ENCODE measurements at regions not wholly inside any gene's neighbourhood (a gene's known extent, or its start where the extent isn't known, plus 50 kb on each side); places are given as distances from the start of the nearest gene placed in this dataset.

DNA sequence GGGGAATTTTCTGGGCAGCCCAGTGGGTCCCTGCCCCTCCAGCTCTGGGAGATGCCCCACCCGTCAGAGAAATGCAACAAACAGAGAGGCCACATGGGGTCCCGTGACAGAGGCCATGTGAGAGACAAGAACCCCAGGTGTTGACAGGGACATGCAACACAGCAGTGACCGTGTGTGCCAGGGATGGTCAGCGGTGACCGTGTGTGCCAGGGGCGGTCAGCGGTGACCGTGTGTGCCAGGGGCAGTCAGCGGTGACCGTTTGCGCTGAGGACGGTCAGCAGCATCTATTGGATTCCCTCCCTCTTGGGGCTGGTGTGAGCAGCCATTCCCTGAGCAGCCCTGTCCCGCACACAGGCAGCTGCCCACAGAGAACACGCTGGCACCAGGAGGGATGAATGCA, 146.6 kb upstream of the OTOS start:
- H3K27me3 ChIP-seq (ENCODE audit: insufficient read depth, low read depth, severe bottlenecking) = no peaks in the 10 kb centered on the region
- H3K27ac ChIP-seq = no peak overlapping the region
- TF ChIP-seq, protein P1, sequence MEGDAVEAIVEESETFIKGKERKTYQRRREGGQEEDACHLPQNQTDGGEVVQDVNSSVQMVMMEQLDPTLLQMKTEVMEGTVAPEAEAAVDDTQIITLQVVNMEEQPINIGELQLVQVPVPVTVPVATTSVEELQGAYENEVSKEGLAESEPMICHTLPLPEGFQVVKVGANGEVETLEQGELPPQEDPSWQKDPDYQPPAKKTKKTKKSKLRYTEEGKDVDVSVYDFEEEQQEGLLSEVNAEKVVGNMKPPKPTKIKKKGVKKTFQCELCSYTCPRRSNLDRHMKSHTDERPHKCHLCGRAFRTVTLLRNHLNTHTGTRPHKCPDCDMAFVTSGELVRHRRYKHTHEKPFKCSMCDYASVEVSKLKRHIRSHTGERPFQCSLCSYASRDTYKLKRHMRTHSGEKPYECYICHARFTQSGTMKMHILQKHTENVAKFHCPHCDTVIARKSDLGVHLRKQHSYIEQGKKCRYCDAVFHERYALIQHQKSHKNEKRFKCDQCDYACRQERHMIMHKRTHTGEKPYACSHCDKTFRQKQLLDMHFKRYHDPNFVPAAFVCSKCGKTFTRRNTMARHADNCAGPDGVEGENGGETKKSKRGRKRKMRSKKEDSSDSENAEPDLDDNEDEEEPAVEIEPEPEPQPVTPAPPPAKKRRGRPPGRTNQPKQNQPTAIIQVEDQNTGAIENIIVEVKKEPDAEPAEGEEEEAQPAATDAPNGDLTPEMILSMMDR (IDR thresholded peaks at IDR 0.05; ENCODE audit: low read depth, low read length) = no peak
- H3K4me3 ChIP-seq (ENCODE audit: low read depth, low read length) = no peak overlapping the region
- DNase-seq = no peak
- H3K36me3 ChIP-seq = no peaks in the 10 kb centered on the region
- H3K9me3 ChIP-seq (ENCODE audit: severe bottlenecking) = peaks cover 4% of the 10 kb centered on the region

DNA sequence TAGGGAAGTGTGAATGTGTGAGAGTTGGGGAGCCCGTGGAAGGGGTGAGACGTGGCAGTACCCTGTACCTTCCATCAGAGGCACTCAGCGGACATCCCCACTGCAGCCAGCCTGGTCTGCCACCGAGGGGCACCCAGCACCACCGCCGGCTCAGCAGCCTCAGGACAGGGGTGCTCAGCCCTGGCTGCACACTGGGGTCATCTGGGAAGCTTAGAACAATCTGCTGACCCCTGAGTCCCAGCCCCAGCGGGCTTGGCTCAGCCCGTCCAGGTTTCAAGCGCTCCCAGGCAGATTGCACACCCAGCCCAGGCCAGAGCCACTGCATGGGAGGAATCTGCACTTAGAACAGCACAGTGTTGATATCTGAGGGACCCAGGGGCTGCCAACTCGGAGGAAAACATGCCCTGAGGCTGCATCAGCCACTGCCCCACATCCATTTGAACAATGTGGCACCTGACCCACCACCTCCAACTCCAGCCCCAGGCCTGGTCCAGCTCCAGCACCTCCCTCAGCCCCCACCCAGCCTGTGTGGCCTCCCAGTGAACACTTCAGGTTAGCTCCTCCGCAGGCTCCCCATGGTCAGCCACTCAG, 147.1 kb upstream of the OTOS start:
- no peaks in the 10 kb centered on the region for H3K27me3 ChIP-seq (ENCODE audit: insufficient read depth, low read depth, severe bottlenecking)
- no peak for DNase-seq
- no peaks in the 10 kb centered on the region for H3K36me3 ChIP-seq
- H3K4me3 ChIP-seq (ENCODE audit: low read depth, low read length) = no peak overlapping the region
- no peak overlapping the region for H3K27ac ChIP-seq
- peaks cover 4% of the 10 kb centered on the region for H3K9me3 ChIP-seq (ENCODE audit: severe bottlenecking)
- TF ChIP-seq, protein P1 (IDR thresholded peaks at IDR 0.05; ENCODE audit: low read depth, low read length) = peak; percentile 29; the same call in 1 of the 2 replicates

DNA sequence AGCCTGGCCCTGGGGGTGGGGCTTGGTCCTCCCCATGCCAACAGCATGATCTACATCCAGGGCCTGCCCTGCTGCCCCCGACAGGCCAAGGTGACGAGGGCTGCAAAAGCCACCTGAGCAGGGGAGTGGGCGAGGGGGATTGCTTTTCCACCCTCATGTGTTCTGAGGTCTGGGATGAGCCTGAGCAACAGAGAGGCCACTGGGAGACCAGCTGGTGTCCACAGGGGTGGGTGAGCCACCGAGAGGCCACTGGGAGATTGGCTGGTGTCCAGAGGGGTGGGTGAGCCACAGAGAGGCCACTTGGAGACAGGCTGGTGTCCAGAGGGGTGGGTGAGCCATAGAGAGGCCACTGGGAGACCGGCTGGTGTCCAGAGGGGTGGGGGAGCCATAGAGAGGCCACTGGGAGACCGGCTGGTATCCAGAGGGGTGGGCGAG, 147.4 kb upstream of the GPC1 start:
- Histone ChIP-seq H3K27me3 (ENCODE audit: insufficient read depth, low read depth, severe bottlenecking) (no peaks in the 10 kb centered on the region), H3K36me3 (no peaks in the 10 kb centered on the region), H3K27ac (no peak overlapping the region), H3K9me3 (ENCODE audit: severe bottlenecking) (peaks cover 4% of the 10 kb centered on the region), H3K4me3 (ENCODE audit: low read depth, low read length) (no peak overlapping the region)
- TF ChIP-seq, protein P1 (IDR thresholded peaks at IDR 0.05; ENCODE audit: low read depth, low read length) = no peak
- no peak for DNase-seq

DNA sequence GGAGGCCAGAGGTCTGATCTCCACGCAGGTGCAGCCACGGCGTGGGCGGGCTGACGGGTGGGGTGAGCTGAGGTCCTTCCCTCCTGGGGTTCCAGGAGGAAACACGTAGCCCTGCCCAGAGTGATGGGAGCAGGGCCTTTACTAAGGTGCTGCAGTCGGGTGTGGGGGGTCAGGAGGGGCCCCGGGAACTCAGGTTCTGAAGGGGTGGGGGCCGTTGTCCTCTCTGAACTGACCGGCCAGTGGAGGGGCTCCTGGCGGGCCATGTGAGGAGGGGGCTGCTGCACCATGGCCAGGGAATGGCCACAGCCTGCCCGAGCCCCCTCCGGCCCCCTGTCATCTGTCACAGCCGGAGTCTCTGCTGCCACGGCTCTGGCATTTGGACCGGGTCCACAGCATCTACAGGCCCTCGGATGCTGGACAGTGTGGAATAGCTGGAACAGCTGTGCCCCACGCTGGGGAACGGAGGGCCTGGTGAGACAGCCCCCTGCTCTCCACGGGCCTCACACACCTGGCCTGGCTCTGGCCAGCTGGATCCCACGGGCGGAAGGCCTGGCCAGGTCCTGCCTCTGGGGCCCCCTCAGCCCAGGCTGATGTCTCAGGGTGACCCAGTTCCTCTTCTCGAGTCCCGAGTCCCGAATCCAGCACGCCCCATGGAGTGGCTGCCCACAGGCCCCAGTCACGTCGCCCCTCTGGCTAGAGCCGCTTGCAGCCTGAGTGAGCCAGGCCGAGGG, 145.6 kb upstream of the GPC1 start:
- no peaks in the 10 kb centered on the region for H3K36me3 ChIP-seq
- TF ChIP-seq, protein P1 (IDR thresholded peaks at IDR 0.05; ENCODE audit: low read depth, low read length) = no peak
- no peaks in the 10 kb centered on the region for H3K27me3 ChIP-seq (ENCODE audit: insufficient read depth, low read depth, severe bottlenecking)
- DNase-seq = no peak
- no peak overlapping the region for H3K27ac ChIP-seq
- no peak overlapping the region for H3K4me3 ChIP-seq (ENCODE audit: low read depth, low read length)
- no peaks in the 10 kb centered on the region for H3K9me3 ChIP-seq (ENCODE audit: severe bottlenecking)

DNA sequence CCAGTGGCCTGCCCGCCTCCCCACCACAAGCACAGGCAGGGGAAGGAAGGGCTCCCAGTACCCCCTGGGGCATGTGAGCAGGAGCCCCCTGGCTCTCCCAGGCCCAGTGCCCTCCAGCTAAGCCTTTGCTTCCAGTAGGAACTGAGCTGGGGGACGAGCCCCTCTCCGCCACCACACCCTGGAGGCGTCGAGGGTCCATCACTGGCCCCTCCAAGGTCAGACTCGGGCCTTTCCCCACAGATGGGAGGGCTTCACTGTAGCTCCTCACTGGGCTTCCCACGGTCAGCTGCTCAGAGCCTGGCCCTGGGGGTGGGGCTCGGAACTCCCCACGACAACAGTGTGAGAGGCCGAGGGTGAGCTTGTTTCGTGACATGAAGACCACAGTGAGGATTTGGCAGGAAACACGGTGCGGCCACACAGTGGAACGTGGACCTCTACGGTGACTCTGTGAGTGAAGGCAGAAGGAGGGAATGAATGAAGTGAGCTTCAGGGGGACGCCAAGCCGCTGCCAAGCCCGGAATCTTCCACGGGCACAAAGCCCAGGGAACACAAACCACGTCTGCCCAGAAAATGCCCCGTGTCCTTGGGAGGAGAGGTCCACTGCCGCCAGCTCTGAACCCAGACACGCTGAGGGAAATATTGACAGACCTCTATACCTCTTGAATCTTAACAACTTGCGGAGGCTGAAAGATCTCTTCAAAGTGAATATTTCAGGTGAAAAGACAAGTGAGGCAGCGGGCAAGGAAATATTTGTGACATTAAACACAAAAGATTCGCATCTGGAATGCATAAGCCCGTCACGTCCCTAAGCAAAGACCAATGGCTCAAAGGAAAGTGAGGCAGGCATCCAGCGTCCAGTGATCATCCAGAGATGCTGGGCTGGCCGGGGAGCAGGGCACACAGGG, 144.8 kb upstream of the GPC1 start:
- Histone ChIP-seq H3K27me3 (ENCODE audit: insufficient read depth, low read depth, severe bottlenecking) (no peaks in the 10 kb centered on the region), H3K9me3 (ENCODE audit: severe bottlenecking) (no peaks in the 10 kb centered on the region), H3K36me3 (no peaks in the 10 kb centered on the region), H3K4me3 (ENCODE audit: low read depth, low read length) (no peak overlapping the region), H3K27ac (no peak overlapping the region)
- no peak for DNase-seq
- TF ChIP-seq, protein P1 (IDR thresholded peaks at IDR 0.05; ENCODE audit: low read depth, low read length) = no peak
